Mesendoderm (in vitro differentiated cells): ENCODE measurements at regions not wholly inside any gene's neighbourhood (a gene's known extent, or its start where the extent isn't known, plus 50 kb on each side); places are given as distances from the start of the nearest gene placed in this dataset.

ENCODE experiments used
- DNase-seq: peaks from one replicate; pipeline ENCODE4 v3.0.0; 2013
- H2AK5ac ChIP-seq: 2 replicates; pipeline ENCODE4 v1.6.1; 2013; ENCODE audit warnings: low read length, inconsistent platforms
- H2BK120ac ChIP-seq: 2 replicates; pipeline ENCODE4 v1.6.1; 2013; ENCODE audit warnings: low read depth, mild to moderate bottlenecking, low read length, moderate library complexity, mixed read lengths
- H2BK15ac ChIP-seq: replicated peaks from 2 replicates; pipeline ENCODE4 v1.6.1; 2013; ENCODE audit warnings: low read depth, mild to moderate bottlenecking, moderate library complexity
- H2BK5ac ChIP-seq: 2 replicates; pipeline ENCODE4 v1.6.1; 2013; ENCODE audit warnings: low read length, inconsistent platforms
- H3K18ac ChIP-seq: 2 replicates; pipeline ENCODE4 v1.6.1; 2013; ENCODE audit warnings: mild to moderate bottlenecking, low read length, mixed read lengths
- H3K23ac ChIP-seq: one replicate; pipeline ENCODE4 v1.6.1; 2013; ENCODE audit warnings: low read length
- H3K27ac ChIP-seq: 2 replicates; pipeline ENCODE4 v1.5.1; 2013; ENCODE audit warnings: low read depth, mild to moderate bottlenecking, inconsistent platforms, low read length, moderate library complexity
- H3K27me3 ChIP-seq: 2 replicates; pipeline ENCODE4 v1.6.1; 2013; ENCODE audit warnings: low read length, control low read depth, mild to moderate bottlenecking, inconsistent platforms; ENCODE audit not compliant: insufficient read depth, poor library complexity
- H3K36me3 ChIP-seq: 2 replicates; pipeline ENCODE4 v1.6.1; 2013; ENCODE audit warnings: low read length, inconsistent platforms; ENCODE audit not compliant: control insufficient read depth, insufficient read depth
- H3K4ac ChIP-seq: one replicate; pipeline ENCODE4 v1.6.1; 2013; ENCODE audit warnings: low read depth, mild to moderate bottlenecking, low read length, moderate library complexity
- H3K4me1 ChIP-seq: 2 replicates; pipeline ENCODE4 v1.6.1; 2013; ENCODE audit warnings: low read depth, low read length, inconsistent platforms; ENCODE audit not compliant: control insufficient read depth
- H3K4me2 ChIP-seq: 2 replicates; pipeline ENCODE4 v1.6.1; 2013; ENCODE audit warnings: low read length
- H3K4me3 ChIP-seq: 2 replicates; pipeline ENCODE4 v1.5.1; 2013; ENCODE audit warnings: mild to moderate bottlenecking, low read length
- H3K56ac ChIP-seq: one replicate; pipeline ENCODE4 v1.6.1; 2013; ENCODE audit warnings: low read length
- H3K79me1 ChIP-seq: 2 replicates; pipeline ENCODE4 v1.6.1; 2013; ENCODE audit warnings: low read length, inconsistent platforms
- H3K79me2 ChIP-seq: 2 replicates; pipeline ENCODE4 v1.6.1; 2013; ENCODE audit warnings: mild to moderate bottlenecking, low read length; ENCODE audit not compliant: control insufficient read depth, insufficient read depth
- H3K9ac ChIP-seq: 2 replicates; pipeline ENCODE4 v1.6.1; 2013; ENCODE audit warnings: low read length, inconsistent platforms
- H4K5ac ChIP-seq: one replicate; pipeline ENCODE4 v1.6.1; 2013; ENCODE audit warnings: low read length
- H4K8ac ChIP-seq: one replicate; pipeline ENCODE4 v1.6.1; 2013; ENCODE audit warnings: low read depth, mild to moderate bottlenecking, control low read depth, low read length, moderate library complexity
- WGBS: extraction: QIAGEN DNeasy Blood & Tissue Kit; methylation state at CpG from one replicate; pipeline ENCODE4 v1.1.7; 2013; ENCODE audit warnings: low lambda C conversion rate, missing lambda C conversion rate; ENCODE audit not compliant: insufficient coverage; ENCODE audit errors: extremely low coverage; 5-methylcytosine and 5-hydroxymethylcytosine counted together

- Histone ChIP-seq H4K8ac (no peak overlapping the region), H3K79me2 (no peaks in the 10 kb centered on the region), H3K18ac (no peak overlapping the region), H3K4ac (no peak overlapping the region), H3K79me1 (no peaks in the 10 kb centered on the region), H2AK5ac (no peak overlapping the region), H3K23ac (no peak overlapping the region), H3K36me3 (no peaks in the 10 kb centered on the region), H3K4me1 (no peaks in the 10 kb centered on the region), H3K27ac (no peak overlapping the region), H2BK5ac (no peak overlapping the region), H3K4me3 (no peak overlapping the region), H3K4me2 (no peak overlapping the region), H3K56ac (no peak overlapping the region), H4K5ac (no peak overlapping the region), H2BK15ac (no peak overlapping the region), H2BK120ac (no peak overlapping the region), H3K9ac (no peak overlapping the region), H3K27me3 (no peaks in the 10 kb centered on the region)
- WGBS: 100% methylated on average over 1 of the region's 3 CpGs
- DNase-seq: no peak
Observed at GRCh38 chr1:193649587-193649986, 463.2 kb upstream of the B3GALT2 start.

GRCh38 chr1:193634876-193635275 is 448.5 kb upstream of the B3GALT2 start:
- H3K36me3 ChIP-seq: no peaks in the 10 kb centered on the region
- no peak overlapping the region for H3K18ac ChIP-seq
- no peak overlapping the region for H3K4me2 ChIP-seq
- no peak overlapping the region for H3K4me3 ChIP-seq
- no peaks in the 10 kb centered on the region for H3K79me1 ChIP-seq
- DNase-seq: no peak
- no peak overlapping the region for H3K23ac ChIP-seq
- H2AK5ac ChIP-seq: no peak overlapping the region
- no CpG with 5 or more reads among the region's 1 CpG for WGBS
- no peak overlapping the region for H4K5ac ChIP-seq
- H3K27ac ChIP-seq: no peak overlapping the region
- no peaks in the 10 kb centered on the region for H3K27me3 ChIP-seq
- H3K4ac ChIP-seq: no peak overlapping the region
- H2BK15ac ChIP-seq: no peak overlapping the region
- no peak overlapping the region for H2BK120ac ChIP-seq
- no peaks in the 10 kb centered on the region for H3K4me1 ChIP-seq
- H4K8ac ChIP-seq: no peak overlapping the region
- H2BK5ac ChIP-seq: no peak overlapping the region
- H3K79me2 ChIP-seq: no peaks in the 10 kb centered on the region
- H3K56ac ChIP-seq: no peak overlapping the region
- no peak overlapping the region for H3K9ac ChIP-seq

- no peak overlapping the region for H3K9ac ChIP-seq
- WGBS: no CpG with 5 or more reads among the region's 2 CpGs
- DNase-seq: no peak
Observed at GRCh38 chr1:193634470-193634869, 448.1 kb upstream of the B3GALT2 start.

GRCh38 chr1:193633991-193634390 is 447.6 kb upstream of the B3GALT2 start:
- Histone ChIP-seq H2BK5ac (no peak overlapping the region), H3K23ac (no peak overlapping the region), H3K79me1 (no peaks in the 10 kb centered on the region), H3K27ac (no peak overlapping the region), H3K4me1 (no peaks in the 10 kb centered on the region), H3K36me3 (no peaks in the 10 kb centered on the region), H3K4me2 (no peak overlapping the region), H3K56ac (no peak overlapping the region), H3K4ac (no peak overlapping the region), H3K27me3 (no peaks in the 10 kb centered on the region), H2BK15ac (no peak overlapping the region), H3K18ac (no peak overlapping the region), H4K8ac (no peak overlapping the region), H2AK5ac (no peak overlapping the region), H3K9ac (no peak overlapping the region), H3K79me2 (no peaks in the 10 kb centered on the region), H4K5ac (no peak overlapping the region), H2BK120ac (no peak overlapping the region), H3K4me3 (no peak overlapping the region)
- WGBS: no CpG with 5 or more reads among the region's 2 CpGs
- DNase-seq: no peak

More at GRCh38 chr1:193634470-193634869, 448.1 kb upstream of the B3GALT2 start:
- no peak overlapping the region for H4K5ac ChIP-seq
- no peak overlapping the region for H3K56ac ChIP-seq
- no peak overlapping the region for H3K18ac ChIP-seq
- H4K8ac ChIP-seq: no peak overlapping the region
- no peak overlapping the region for H2BK5ac ChIP-seq
- H2BK120ac ChIP-seq: no peak overlapping the region
- H3K4ac ChIP-seq: no peak overlapping the region
- no peak overlapping the region for H3K23ac ChIP-seq
- H3K27ac ChIP-seq: no peak overlapping the region
- H3K79me1 ChIP-seq: no peaks in the 10 kb centered on the region
- no peaks in the 10 kb centered on the region for H3K27me3 ChIP-seq
- no peak overlapping the region for H3K4me2 ChIP-seq
- no peak overlapping the region for H2BK15ac ChIP-seq
- H3K36me3 ChIP-seq: no peaks in the 10 kb centered on the region
- no peaks in the 10 kb centered on the region for H3K79me2 ChIP-seq
- H2AK5ac ChIP-seq: no peak overlapping the region
- H3K4me1 ChIP-seq: no peaks in the 10 kb centered on the region
- no peak overlapping the region for H3K4me3 ChIP-seq

GRCh38 chr1:193633093-193633492 is 446.7 kb upstream of the B3GALT2 start:
- Histone ChIP-seq H3K23ac (no peak overlapping the region), H3K36me3 (no peaks in the 10 kb centered on the region), H3K9ac (no peak overlapping the region), H4K8ac (no peak overlapping the region), H3K56ac (no peak overlapping the region), H3K27me3 (no peaks in the 10 kb centered on the region), H2AK5ac (no peak overlapping the region), H4K5ac (no peak overlapping the region), H3K79me1 (no peaks in the 10 kb centered on the region), H2BK15ac (no peak overlapping the region), H3K4ac (no peak overlapping the region), H3K18ac (no peak overlapping the region), H2BK120ac (no peak overlapping the region), H3K4me1 (no peaks in the 10 kb centered on the region), H3K27ac (no peak overlapping the region), H3K4me2 (no peak overlapping the region), H3K4me3 (no peak overlapping the region), H3K79me2 (no peaks in the 10 kb centered on the region), H2BK5ac (no peak overlapping the region)
- DNase-seq: no peak
- no CpG with 5 or more reads among the region's 3 CpGs for WGBS

- H2BK120ac ChIP-seq: no peak overlapping the region
- no CpG with 5 or more reads among the region's 3 CpGs for WGBS
- H2BK5ac ChIP-seq: no peak overlapping the region
- H2AK5ac ChIP-seq: no peak overlapping the region
- no peak overlapping the region for H2BK15ac ChIP-seq
- H3K27me3 ChIP-seq: no peaks in the 10 kb centered on the region
- H3K23ac ChIP-seq: no peak overlapping the region
- no peak overlapping the region for H3K18ac ChIP-seq
- H3K79me1 ChIP-seq: no peaks in the 10 kb centered on the region
- no peak for DNase-seq
- H3K9ac ChIP-seq: no peak overlapping the region
- H3K36me3 ChIP-seq: no peaks in the 10 kb centered on the region
- no peak overlapping the region for H3K56ac ChIP-seq
- H3K4me2 ChIP-seq: no peak overlapping the region
- no peak overlapping the region for H4K8ac ChIP-seq
- H3K79me2 ChIP-seq: no peaks in the 10 kb centered on the region
- H4K5ac ChIP-seq: no peak overlapping the region
- H3K4ac ChIP-seq: no peak overlapping the region
- H3K4me3 ChIP-seq: no peak overlapping the region
- no peaks in the 10 kb centered on the region for H3K4me1 ChIP-seq
- H3K27ac ChIP-seq: no peak overlapping the region
Observed at GRCh38 chr1:193631306-193631705, 444.9 kb upstream of the B3GALT2 start.
